Ascending aorta (tissue), 2 donors: ENCODE measurements at regions not wholly inside any gene's neighbourhood (a gene's known extent, or its start where the extent isn't known, plus 50 kb on each side); places are given as distances from the start of the nearest gene placed in this dataset.
"Not testable (repeated sequence)": the region's sequence is repeated elsewhere in the genome, so short reads cannot be mapped to it uniquely, and the experiment has no call there.

Experiments
- DNase-seq, 2 donors: peaks; one replicate each; pipeline ENCODE4 v3.0.0-alpha.2; 2019; ENCODE audit warnings: low spot score in 2 of 2
- H3K27ac ChIP-seq, 2 donors: fragments of 200-600 bp; sonication (generic); one replicate each; pipeline ENCODE4 v1.5.1; 2016 to 2017; ENCODE audit warnings: mild to moderate bottlenecking in 1 of 2
- H3K27me3 ChIP-seq: fragments of 200-600 bp; sonication (generic); one replicate; pipeline ENCODE4 v1.5.1; 2017
- H3K36me3 ChIP-seq, 2 donors: fragments of 200-600 bp; sonication (generic); one replicate each; pipeline ENCODE4 v1.5.1; 2016
- H3K4me1 ChIP-seq, 2 donors: fragments of 200-600 bp; sonication (generic); one replicate each; pipeline ENCODE4 v1.5.1; 2016 to 2017; ENCODE audit warnings: mild to moderate bottlenecking in 1 of 2
- H3K4me3 ChIP-seq, 2 donors: fragments of 200-600 bp; sonication (generic); one replicate each; pipeline ENCODE4 v1.5.1; 2016 to 2017; ENCODE audit warnings: mild to moderate bottlenecking in 1 of 2
- H3K9me3 ChIP-seq, 2 donors: fragments of 200-600 bp; sonication (generic); one replicate each; pipeline ENCODE4 v1.5.1; 2016
- CTCF ChIP-seq, 3 experiments: fragments of 200-600 bp in 2 of 3; fragments of 450-650 bp in 1 of 3; sonication (generic) in 2 of 3; IDR thresholded peaks; one replicate each; pipeline ENCODE4 v1.5.1; 2016 to 2019; ENCODE audit warnings: antibody characterized with exemption in 3 of 3, mild to moderate bottlenecking in 1 of 3, moderate library complexity in 1 of 3
- intact Hi-C: fragments of 100-400 bp; cut with DNase I; formaldehyde crosslinking; loops from one replicate; pipeline ENCODE4 v1.15.1; 2023

GRCh38 chr7:13797545-13797944 lies 191.9 kb downstream of the ETV1 start:
- H3K27ac ChIP-seq: no peak overlapping the region
- intact Hi-C loops: no loop called here
- no peak overlapping the region for H3K4me3 ChIP-seq
- H3K36me3 ChIP-seq: no peaks in the 10 kb centered on the region
- H3K27me3 ChIP-seq: no peaks in the 10 kb centered on the region
- no peaks in the 10 kb centered on the region for H3K4me1 ChIP-seq
- no peak for TF ChIP-seq CTCF (IDR thresholded peaks at IDR 0.05)
- DNase-seq: no peak
- H3K9me3 ChIP-seq: no peaks in the 10 kb centered on the region

GRCh38 chr7:13800694-13801448 lies 188.6 kb downstream of the ETV1 start:
- no peak overlapping the region for H3K27ac ChIP-seq
- DNase-seq: no peak
- H3K36me3 ChIP-seq: no peaks in the 10 kb centered on the region
- H3K9me3 ChIP-seq: no peaks in the 10 kb centered on the region
- H3K4me3 ChIP-seq: no peak overlapping the region
- no peaks in the 10 kb centered on the region for H3K27me3 ChIP-seq
- intact Hi-C loops: no loop called here
- H3K4me1 ChIP-seq: no peaks in the 10 kb centered on the region
- TF ChIP-seq CTCF (IDR thresholded peaks at IDR 0.05): no peak

- no peak for DNase-seq
- Histone ChIP-seq H3K4me1 (no peaks in the 10 kb centered on the region), H3K9me3 (no peaks in the 10 kb centered on the region), H3K27me3 (no peaks in the 10 kb centered on the region), H3K36me3 (no peaks in the 10 kb centered on the region), H3K27ac (no peak overlapping the region), H3K4me3 (no peak overlapping the region)
- intact Hi-C loops: no loop called here
- TF ChIP-seq CTCF (IDR thresholded peaks at IDR 0.05): no peak
These were observed 187.8 kb downstream of the ETV1 start for GRCh38 chr7:13801669-13802068.

DNA sequence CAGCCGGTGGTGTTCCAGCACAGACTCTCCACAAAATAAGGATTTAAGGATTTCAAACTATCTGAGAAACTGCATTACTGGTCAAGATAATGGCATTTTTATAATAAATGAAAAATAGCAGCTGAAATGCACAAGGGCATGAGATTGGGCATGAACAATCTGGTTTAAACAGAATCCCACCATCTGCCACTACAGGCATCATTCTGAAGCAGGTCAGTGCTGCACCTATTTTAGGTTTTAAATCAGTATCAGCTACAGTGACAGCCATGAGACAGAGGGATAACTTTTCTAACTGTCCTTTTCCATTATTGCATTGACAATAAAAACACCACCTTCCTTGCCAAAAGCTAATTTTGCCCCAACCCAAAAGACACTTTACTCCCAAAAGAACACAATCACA lies 186.8 kb downstream of the ETV1 start:
- Histone ChIP-seq H3K4me1 (no peaks in the 10 kb centered on the region), H3K9me3 (no peaks in the 10 kb centered on the region), H3K27me3 (no peaks in the 10 kb centered on the region), H3K4me3 (no peak overlapping the region), H3K27ac (no peak overlapping the region), H3K36me3 (no peaks in the 10 kb centered on the region)
- TF ChIP-seq CTCF (IDR thresholded peaks at IDR 0.05): no peak
- intact Hi-C loops: no loop called here
- DNase-seq: no peak

DNA sequence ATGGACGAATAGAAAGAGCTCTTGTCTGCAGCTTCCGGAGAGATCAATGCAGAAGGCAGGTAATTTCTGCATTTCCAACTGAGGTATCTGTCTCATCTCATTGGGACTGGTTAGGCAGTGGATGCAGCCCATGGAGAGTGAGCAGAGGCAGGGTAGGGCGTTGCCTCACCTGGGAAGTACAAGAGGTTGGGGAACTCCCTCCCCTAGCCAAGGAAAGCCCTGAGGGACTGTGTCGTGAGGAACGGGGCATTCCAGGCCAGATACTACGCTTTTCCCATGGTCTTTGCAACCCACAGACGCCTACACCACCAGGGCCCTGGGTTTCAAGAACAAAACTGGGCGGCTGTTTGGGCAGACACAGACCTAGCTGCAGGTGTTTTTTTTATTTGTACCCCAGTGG lies 186.3 kb downstream of the ETV1 start:
- no peak overlapping the region for H3K4me3 ChIP-seq
- H3K4me1 ChIP-seq: no peaks in the 10 kb centered on the region
- DNase-seq: no peak
- H3K9me3 ChIP-seq: no peaks in the 10 kb centered on the region
- TF ChIP-seq CTCF (IDR thresholded peaks at IDR 0.05): no peak
- H3K36me3 ChIP-seq: no peaks in the 10 kb centered on the region
- H3K27me3 ChIP-seq: no peaks in the 10 kb centered on the region
- intact Hi-C loops: no loop called here
- no peak overlapping the region for H3K27ac ChIP-seq

- H3K9me3 ChIP-seq, H3K4me1 ChIP-seq, DNase-seq, intact Hi-C loops, H3K36me3 ChIP-seq, H3K4me3 ChIP-seq, H3K27me3 ChIP-seq, H3K27ac ChIP-seq: not testable (repeated sequence)
These were observed 183.2 kb downstream of the ETV1 start for GRCh38 chr7:13806089-13806867.

- H3K27ac ChIP-seq, H3K4me1 ChIP-seq, H3K27me3 ChIP-seq, H3K36me3 ChIP-seq, H3K4me3 ChIP-seq, intact Hi-C loops, H3K9me3 ChIP-seq, DNase-seq: not testable (repeated sequence)
These were observed 172.2 kb downstream of the ETV1 start for GRCh38 chr7:13817230-13817629.
